H9 (cell line): ENCODE measurements at regions not wholly inside any gene's neighbourhood (a gene's known extent, or its start where the extent isn't known, plus 50 kb on each side); places are given as distances from the start of the nearest gene placed in this dataset.

Experiments used
- DNase-seq: peaks from one replicate; pipeline ENCODE4 v3.0.0-alpha.2; 2017
- H2AFZ ChIP-seq: one replicate; pipeline ENCODE4 v1.6.1; 2013; ENCODE audit warnings: mild to moderate bottlenecking, low read length, control low read depth, moderate library complexity
- H2AK5ac ChIP-seq: 2 replicates; pipeline ENCODE4 v1.6.1; 2013; ENCODE audit warnings: low read length, control low read depth, mixed read lengths; ENCODE audit not compliant: insufficient read length
- H2BK120ac ChIP-seq: one replicate; pipeline ENCODE4 v1.6.1; 2013; ENCODE audit warnings: low read depth, mild to moderate bottlenecking, low read length, control low read depth, inconsistent platforms; ENCODE audit not compliant: poor library complexity, severe bottlenecking
- H2BK12ac ChIP-seq: 2 replicates; pipeline ENCODE4 v1.6.1; 2013; ENCODE audit warnings: low read length, control low read depth, mixed read lengths, low read depth; ENCODE audit not compliant: insufficient read length
- H2BK15ac ChIP-seq: 2 replicates; pipeline ENCODE4 v1.6.1; 2013; ENCODE audit warnings: low read depth, low read length, control low read depth
- H2BK20ac ChIP-seq: one replicate; pipeline ENCODE4 v1.6.1; 2013; ENCODE audit warnings: low read depth, mild to moderate bottlenecking, low read length, control low read depth, inconsistent platforms; ENCODE audit not compliant: poor library complexity, severe bottlenecking
- H2BK5ac ChIP-seq: 2 replicates; pipeline ENCODE4 v1.6.1; 2013; ENCODE audit warnings: low read length, control low read depth, mixed read lengths; ENCODE audit not compliant: insufficient read length
- H3K14ac ChIP-seq: 2 replicates; pipeline ENCODE4 v1.6.1; 2013; ENCODE audit warnings: low read length, control low read depth; ENCODE audit not compliant: insufficient read depth
- H3K18ac ChIP-seq: 2 replicates; pipeline ENCODE4 v1.6.1; 2013; ENCODE audit warnings: low read depth, mild to moderate bottlenecking, mixed read lengths, low read length, control low read depth; ENCODE audit not compliant: insufficient read length
- H3K23ac ChIP-seq: 2 replicates; pipeline ENCODE4 v1.6.1; 2013; ENCODE audit warnings: low read length, control low read depth, mixed read lengths, low read depth; ENCODE audit not compliant: insufficient read length
- H3K23me2 ChIP-seq: 2 replicates; pipeline ENCODE4 v1.6.1; 2013; ENCODE audit warnings: low read depth, mild to moderate bottlenecking, mixed read lengths, low read length, control low read depth; ENCODE audit not compliant: insufficient read length, poor library complexity, severe bottlenecking
- H3K27ac ChIP-seq: 2 replicates; pipeline ENCODE4 v1.5.1; 2013; ENCODE audit warnings: low read length, control low read depth, mixed read lengths, low read depth; ENCODE audit not compliant: insufficient read length
- H3K27me3 ChIP-seq: 2 replicates; pipeline ENCODE4 v1.6.1; 2013; ENCODE audit warnings: low read length, control low read depth, inconsistent platforms; ENCODE audit not compliant: insufficient read depth
- H3K4ac ChIP-seq: 2 replicates; pipeline ENCODE4 v1.6.1; 2013; ENCODE audit warnings: low read depth, mild to moderate bottlenecking, control low read depth, inconsistent platforms, low read length, moderate library complexity
- H3K4me1 ChIP-seq: 2 replicates; pipeline ENCODE4 v1.6.1; 2013; ENCODE audit warnings: low read length, control low read depth, inconsistent platforms; ENCODE audit not compliant: insufficient read depth
- H3K4me2 ChIP-seq: 2 replicates; pipeline ENCODE4 v1.6.1; 2013; ENCODE audit warnings: low read length, control low read depth, mixed read lengths; ENCODE audit not compliant: insufficient read length, insufficient read depth
- H3K56ac ChIP-seq: 2 replicates; pipeline ENCODE4 v1.6.1; 2013; ENCODE audit warnings: low read depth, mild to moderate bottlenecking, mixed read lengths, low read length, control low read depth; ENCODE audit not compliant: insufficient read length
- H3K79me1 ChIP-seq: 2 replicates; pipeline ENCODE4 v1.6.1; 2013; ENCODE audit warnings: low read depth, mild to moderate bottlenecking, moderate library complexity, low read length, control low read depth, inconsistent platforms; ENCODE audit not compliant: insufficient read depth, poor library complexity, severe bottlenecking
- H3K79me2 ChIP-seq: 2 replicates; pipeline ENCODE4 v1.6.1; 2013; ENCODE audit warnings: low read length, control low read depth, inconsistent platforms; ENCODE audit not compliant: insufficient read depth
- H3K9ac ChIP-seq: 2 replicates; pipeline ENCODE4 v1.6.1; 2013; ENCODE audit warnings: low read length, control low read depth, mixed read lengths; ENCODE audit not compliant: insufficient read length; ENCODE audit errors: extremely low read depth
- H3K9me3 ChIP-seq: one replicate; pipeline ENCODE4 v1.6.1; 2013; ENCODE audit warnings: low read depth, low read length, inconsistent platforms; ENCODE audit not compliant: control insufficient read depth
- H3T11ph ChIP-seq: one replicate; pipeline ENCODE4 v1.6.1; 2013; ENCODE audit warnings: mild to moderate bottlenecking, low read length, control low read depth, inconsistent platforms
- H4K20me1 ChIP-seq: one replicate; pipeline ENCODE4 v1.6.1; 2013; ENCODE audit not compliant: control insufficient read depth, insufficient read length, insufficient read depth
- H4K5ac ChIP-seq: 2 replicates; pipeline ENCODE4 v1.6.1; 2013; ENCODE audit warnings: low read depth, mild to moderate bottlenecking, mixed read lengths, low read length, control low read depth; ENCODE audit not compliant: insufficient read length
- H4K8ac ChIP-seq: replicated peaks from 2 replicates; pipeline ENCODE4 v1.6.1; 2013; ENCODE audit warnings: low read length, control low read depth, mixed read lengths, low read depth; ENCODE audit not compliant: insufficient read length
- H4K91ac ChIP-seq: 2 replicates; pipeline ENCODE4 v1.6.1; 2013; ENCODE audit warnings: low read depth, mild to moderate bottlenecking, moderate library complexity, mixed read lengths, low read length, control low read depth; ENCODE audit not compliant: insufficient read length
- H3K27ac Mint-ChIP-seq, 3 experiments: 2 replicates in 2 of 3; 3 replicates in 1 of 3; pipeline ENCODE4 v1.8.0; 2020 to 2021; ENCODE audit warnings: mixed read lengths in 3 of 3, mild to moderate bottlenecking in 1 of 3, moderate library complexity in 1 of 3
- H3K27me3 Mint-ChIP-seq: 2 replicates; pipeline ENCODE4 v1.8.0; 2021; ENCODE audit warnings: low read depth, mild to moderate bottlenecking, moderate library complexity, mixed read lengths
- H3K36me3 Mint-ChIP-seq, 3 experiments: 2 replicates in 2 of 3; 3 replicates in 1 of 3; pipeline ENCODE4 v1.8.0; 2020 to 2021; ENCODE audit warnings: low read depth in 3 of 3, mixed read lengths in 3 of 3; ENCODE audit not compliant: insufficient read depth in 1 of 3
- H3K4me1 Mint-ChIP-seq, 2 experiments: 2 replicates each; pipeline ENCODE4 v1.8.0; 2020; ENCODE audit warnings: mixed read lengths in 2 of 2
- H3K4me3 Mint-ChIP-seq, 2 experiments: 2 replicates in 1 of 2; 3 replicates in 1 of 2; pipeline ENCODE4 v1.8.0; 2020 to 2021; ENCODE audit warnings: mild to moderate bottlenecking in 2 of 2, mixed read lengths in 2 of 2, moderate library complexity in 1 of 2
- H3K9me3 Mint-ChIP-seq, 2 experiments: 2 replicates in 1 of 2; 3 replicates in 1 of 2; pipeline ENCODE4 v1.8.0; 2020; ENCODE audit warnings: mild to moderate bottlenecking in 2 of 2, mixed read lengths in 2 of 2, moderate library complexity in 1 of 2
- WGBS: extraction: QIAGEN DNeasy Blood & Tissue Kit; methylation state at CpG from one replicate; pipeline ENCODE4 v1.1.7; 2013; ENCODE audit warnings: missing lambda C conversion rate, low lambda C conversion rate, mixed read lengths; ENCODE audit not compliant: insufficient read length; ENCODE audit errors: extremely low coverage; 5-methylcytosine and 5-hydroxymethylcytosine counted together
- TF ChIP-seq, protein P1 (sequence below): fragments of 200-600 bp; sonication (generic); conservative IDR thresholded peaks from 3 replicates; pipeline ENCODE4 v1.8.0; 2021; ENCODE audit warnings: antibody characterized with exemption, mild to moderate bottlenecking

DNA sequence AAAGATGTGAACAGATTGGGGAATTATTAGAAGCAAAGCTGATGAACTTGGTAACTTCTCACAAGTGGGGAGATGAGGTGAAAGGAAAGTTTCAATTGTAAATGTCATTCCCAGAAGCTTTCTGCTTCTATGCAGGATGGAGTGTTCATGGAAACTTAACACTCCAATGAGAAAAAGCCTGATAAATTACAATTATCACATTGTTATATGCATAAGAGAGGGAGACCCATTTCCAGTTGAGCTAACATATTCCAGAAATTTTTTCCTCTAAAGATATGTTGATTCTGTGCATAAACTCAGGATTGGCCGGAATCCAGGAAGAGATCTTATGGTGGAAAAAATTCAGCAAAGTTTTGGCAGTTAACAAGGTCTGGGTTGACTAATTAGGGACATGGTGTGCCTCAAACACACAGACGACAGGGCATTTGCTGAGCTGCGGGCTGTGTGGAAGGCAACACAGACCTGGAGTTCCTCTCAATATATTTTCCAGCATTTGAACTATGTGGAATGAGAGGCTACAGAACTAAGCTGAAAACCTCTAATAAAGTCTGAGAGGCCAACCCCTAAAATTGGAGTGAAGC, 64.9 kb upstream of the FGF14 start:
- H3T11ph ChIP-seq = no peak overlapping the region
- Mint-ChIP-seq H3K9me3 (no peaks in the 10 kb centered on the region), H3K27ac (no peak overlapping the region), H3K4me3 (no peak overlapping the region), H3K36me3 (no peaks in the 10 kb centered on the region), H3K27me3 (no peaks in the 10 kb centered on the region), H3K4me1 (peaks cover 0 to 10% of the 10 kb centered on the region in 2 experiments; a peak in 2 of 4 replicates)
- TF ChIP-seq, protein P1, sequence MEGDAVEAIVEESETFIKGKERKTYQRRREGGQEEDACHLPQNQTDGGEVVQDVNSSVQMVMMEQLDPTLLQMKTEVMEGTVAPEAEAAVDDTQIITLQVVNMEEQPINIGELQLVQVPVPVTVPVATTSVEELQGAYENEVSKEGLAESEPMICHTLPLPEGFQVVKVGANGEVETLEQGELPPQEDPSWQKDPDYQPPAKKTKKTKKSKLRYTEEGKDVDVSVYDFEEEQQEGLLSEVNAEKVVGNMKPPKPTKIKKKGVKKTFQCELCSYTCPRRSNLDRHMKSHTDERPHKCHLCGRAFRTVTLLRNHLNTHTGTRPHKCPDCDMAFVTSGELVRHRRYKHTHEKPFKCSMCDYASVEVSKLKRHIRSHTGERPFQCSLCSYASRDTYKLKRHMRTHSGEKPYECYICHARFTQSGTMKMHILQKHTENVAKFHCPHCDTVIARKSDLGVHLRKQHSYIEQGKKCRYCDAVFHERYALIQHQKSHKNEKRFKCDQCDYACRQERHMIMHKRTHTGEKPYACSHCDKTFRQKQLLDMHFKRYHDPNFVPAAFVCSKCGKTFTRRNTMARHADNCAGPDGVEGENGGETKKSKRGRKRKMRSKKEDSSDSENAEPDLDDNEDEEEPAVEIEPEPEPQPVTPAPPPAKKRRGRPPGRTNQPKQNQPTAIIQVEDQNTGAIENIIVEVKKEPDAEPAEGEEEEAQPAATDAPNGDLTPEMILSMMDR = no peak
- no peak overlapping the region for H2BK120ac ChIP-seq
- no peak overlapping the region for H2BK12ac ChIP-seq
- H3K23me2 ChIP-seq = no peaks in the 10 kb centered on the region
- no peak overlapping the region for H4K5ac ChIP-seq
- no peaks in the 10 kb centered on the region for H4K20me1 ChIP-seq
- no peak overlapping the region for H3K23ac ChIP-seq
- H3K18ac ChIP-seq = no peak overlapping the region
- H2AK5ac ChIP-seq = no peak overlapping the region
- no peak overlapping the region for H2BK15ac ChIP-seq
- no peak overlapping the region for H2AFZ ChIP-seq
- H3K56ac ChIP-seq = no peak overlapping the region
- H3K4me2 ChIP-seq = no peak overlapping the region
- no peak overlapping the region for H3K14ac ChIP-seq
- WGBS = no CpG with 5 or more reads among the region's 3 CpGs
- H3K4ac ChIP-seq = no peak overlapping the region
- H3K27me3 ChIP-seq = no peaks in the 10 kb centered on the region
- no peak for DNase-seq
- no peak overlapping the region for H4K8ac ChIP-seq
- H3K79me2 ChIP-seq = no peaks in the 10 kb centered on the region
- no peak overlapping the region for H3K27ac ChIP-seq
- H4K91ac ChIP-seq = no peak overlapping the region
- H2BK20ac ChIP-seq = no peak overlapping the region
- H3K9ac ChIP-seq = no peak overlapping the region
- H2BK5ac ChIP-seq = no peak overlapping the region
- H3K9me3 ChIP-seq = no peaks in the 10 kb centered on the region
- H3K4me1 ChIP-seq = no peaks in the 10 kb centered on the region; the same call in 1 of the 2 replicates
- H3K79me1 ChIP-seq = no peaks in the 10 kb centered on the region
